ENCODE measurements at regions not wholly inside any gene's neighbourhood (a gene's known extent, or its start where the extent isn't known, plus 50 kb on each side); places are given as distances from the start of the nearest gene placed in this dataset.

DNA sequence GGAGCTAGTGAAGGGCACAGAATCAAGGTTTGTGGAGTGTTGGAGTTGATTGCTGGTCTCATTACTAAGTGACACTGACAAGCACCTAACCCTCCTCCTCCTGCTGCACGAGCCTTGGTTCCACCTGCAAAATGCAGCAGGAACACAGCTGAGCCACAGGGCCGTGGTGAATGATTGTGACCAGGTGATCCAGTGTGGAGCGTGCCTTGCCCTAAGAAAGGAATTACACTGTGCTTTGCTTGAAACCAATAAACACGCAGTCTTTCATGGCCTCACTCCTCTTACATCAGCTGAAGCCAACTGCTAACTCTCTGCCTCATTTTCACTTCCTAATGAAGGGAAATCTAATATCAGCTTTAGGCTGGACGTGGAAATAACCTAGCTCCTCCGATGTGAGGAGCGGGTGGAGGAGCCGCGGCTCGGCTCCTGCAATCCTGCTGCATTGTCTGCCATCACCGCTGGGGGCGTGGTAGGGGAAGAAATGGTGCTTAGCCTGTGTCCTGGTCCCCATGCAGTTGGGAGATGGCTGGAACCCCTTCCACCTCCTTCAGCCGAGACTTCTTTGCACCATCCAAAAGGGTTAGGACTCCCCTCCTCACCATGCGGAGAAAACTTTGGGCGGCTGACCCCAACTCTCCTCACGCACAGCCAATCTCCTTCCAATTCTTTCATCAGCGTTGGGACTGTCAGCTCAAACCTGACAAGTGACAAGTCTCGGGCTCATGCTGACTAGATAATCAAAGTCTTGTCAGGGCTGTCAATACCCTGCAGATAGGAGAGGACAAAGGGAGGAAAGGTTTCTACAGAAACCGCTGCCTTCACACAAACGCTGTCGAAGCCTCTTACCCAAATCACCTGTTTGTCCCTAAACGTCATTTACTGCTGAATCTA, 427.9 kb downstream of the ZNF536 start:
- Histone ChIP-seq H3K27me3 (peaks cover 17% of the 10 kb centered on the region), H3K9me3 (ENCODE audit: low read depth) (no peaks in the 10 kb centered on the region), H3K9me2 (replicated peaks; ENCODE audit: insufficient read depth) (no peaks in the 10 kb centered on the region), H4K20me1 (ENCODE audit: insufficient read depth, poor library complexity, severe bottlenecking) (no peaks in the 10 kb centered on the region), H3K4me2 (no peak overlapping the region), H3K4me3 (no peak overlapping the region), H3K79me2 (no peaks in the 10 kb centered on the region), H2AFZ (no peak overlapping the region), H3K27ac (no peak overlapping the region), H3K4me1 (ENCODE audit: insufficient read depth) (no peaks in the 10 kb centered on the region), H3K36me3 (replicated peaks; ENCODE audit: insufficient read depth, low read depth) (no peaks in the 10 kb centered on the region)
- DNase-seq (ENCODE audit: low spot score): peak; percentile 62
- TF ChIP-seq EZH2phosphoT487 (IDR thresholded peaks at IDR 0.05; ENCODE audit: low read depth, severe bottlenecking, unreplicated experiment) (no peak), CTCF (IDR thresholded peaks at IDR 0.05; ENCODE audit: poor library complexity) (peak; percentile 55)
- WGBS (ENCODE audit: low lambda C conversion rate, missing lambda C conversion rate): 40% methylated on average over 22 of the region's 22 CpGs

GRCh38 chr19:30795727-30796126, 423.5 kb downstream of the ZNF536 start:
- no peaks in the 10 kb centered on the region for H3K79me2 ChIP-seq
- 85% methylated on average over 5 of the region's 5 CpGs for WGBS (ENCODE audit: low lambda C conversion rate, missing lambda C conversion rate)
- no peaks in the 10 kb centered on the region for H3K9me2 ChIP-seq (replicated peaks; ENCODE audit: insufficient read depth)
- no peak overlapping the region for H3K27ac ChIP-seq
- H2AFZ ChIP-seq: no peak overlapping the region
- H3K4me3 ChIP-seq: no peak overlapping the region
- no peaks in the 10 kb centered on the region for H4K20me1 ChIP-seq (ENCODE audit: insufficient read depth, poor library complexity, severe bottlenecking)
- peaks cover 17% of the 10 kb centered on the region for H3K27me3 ChIP-seq
- peaks cover 3% of the 10 kb centered on the region for H3K4me1 ChIP-seq (ENCODE audit: insufficient read depth)
- DNase-seq (ENCODE audit: low spot score): no peak
- H3K9me3 ChIP-seq (ENCODE audit: low read depth): no peaks in the 10 kb centered on the region
- H3K36me3 ChIP-seq (replicated peaks; ENCODE audit: insufficient read depth, low read depth): no peaks in the 10 kb centered on the region
- TF ChIP-seq EZH2 (IDR thresholded peaks at IDR 0.05; ENCODE audit: borderline replicate concordance): no peak
- TF ChIP-seq EZH2phosphoT487 (IDR thresholded peaks at IDR 0.05; ENCODE audit: low read depth, severe bottlenecking, unreplicated experiment): no peak
- no peak for TF ChIP-seq CTCF (IDR thresholded peaks at IDR 0.05; ENCODE audit: poor library complexity)
- H3K4me2 ChIP-seq: no peak overlapping the region

DNA sequence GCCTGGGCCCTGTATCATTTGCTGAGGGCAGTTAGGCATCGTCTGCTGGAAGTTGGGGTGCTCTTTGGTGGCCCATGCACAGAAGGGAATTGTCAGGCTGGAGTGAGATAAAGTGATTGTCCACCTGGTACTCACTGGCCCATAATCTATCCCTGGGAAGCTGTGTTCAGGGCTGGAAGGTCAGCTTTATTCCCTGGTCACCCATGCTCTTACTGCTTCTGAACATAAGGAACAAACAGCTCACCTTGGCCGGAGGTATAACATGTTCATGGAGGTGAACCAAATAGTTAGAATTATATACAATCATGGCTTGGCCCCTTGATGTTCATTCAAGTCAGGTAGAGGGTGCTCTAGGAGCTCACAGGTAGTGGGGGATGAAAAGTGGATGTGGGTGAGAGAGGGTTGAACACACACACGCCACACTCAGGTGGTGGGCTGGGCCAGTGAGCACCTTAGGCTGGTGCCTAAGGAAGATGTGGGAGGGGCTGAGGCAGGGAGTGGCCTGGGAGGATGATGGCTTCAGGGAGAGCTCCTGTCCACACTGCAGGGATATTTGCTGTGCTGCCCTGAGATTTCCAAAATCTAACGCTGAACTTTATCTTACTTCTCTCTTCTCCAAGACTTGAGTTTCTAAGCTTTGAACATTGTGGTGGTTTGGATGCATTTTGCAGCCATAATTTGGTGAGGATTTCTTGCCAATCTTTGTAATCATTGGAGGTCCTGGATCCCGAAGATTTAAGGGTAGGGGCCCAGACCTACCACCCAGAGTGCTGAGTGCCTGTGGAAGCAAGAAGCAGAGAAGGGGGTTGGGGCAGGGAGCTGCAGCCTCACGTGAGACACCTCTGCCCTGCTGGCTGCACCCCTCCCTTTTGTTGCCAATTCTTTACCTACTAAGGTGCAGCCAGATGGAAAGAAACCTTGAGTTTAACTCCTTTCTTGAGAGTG, 420.6 kb downstream of the ZNF536 start:
- Histone ChIP-seq H3K9me2 (replicated peaks; ENCODE audit: insufficient read depth) (no peaks in the 10 kb centered on the region), H3K27me3 (no peaks in the 10 kb centered on the region), H3K36me3 (replicated peaks; ENCODE audit: insufficient read depth, low read depth) (no peaks in the 10 kb centered on the region), H3K4me3 (no peak overlapping the region), H3K4me1 (ENCODE audit: insufficient read depth) (peaks cover 8% of the 10 kb centered on the region), H3K4me2 (no peak overlapping the region), H3K27ac (no peak overlapping the region), H3K9me3 (ENCODE audit: low read depth) (no peaks in the 10 kb centered on the region), H3K79me2 (no peaks in the 10 kb centered on the region), H4K20me1 (ENCODE audit: insufficient read depth, poor library complexity, severe bottlenecking) (no peaks in the 10 kb centered on the region), H2AFZ (no peak overlapping the region)
- WGBS (ENCODE audit: low lambda C conversion rate, missing lambda C conversion rate): 82% methylated on average over 6 of the region's 6 CpGs
- TF ChIP-seq EZH2 (IDR thresholded peaks at IDR 0.05; ENCODE audit: borderline replicate concordance) (no peak), EZH2phosphoT487 (IDR thresholded peaks at IDR 0.05; ENCODE audit: low read depth, severe bottlenecking, unreplicated experiment) (no peak), CTCF (IDR thresholded peaks at IDR 0.05; ENCODE audit: poor library complexity) (no peak)
- no peak for DNase-seq (ENCODE audit: low spot score)

Measured in hepatocyte (in vitro differentiated cells).